ENCODE measurements at regions not wholly inside any gene's neighbourhood (a gene's known extent, or its start where the extent isn't known, plus 50 kb on each side); places are given as distances from the start of the nearest gene placed in this dataset.

GRCh38 chr2:4454907-4455306, 751.5 kb downstream of the DCDC2C start:
- POLR2A ChIA-PET, result no interaction called here
- no peak for DNase-seq (ENCODE audit: low read depth)
- CTCF ChIA-PET, result no interaction called here

GRCh38 chr2:4455486-4456155, 752.2 kb downstream of the DCDC2C start:
- no peaks in the 10 kb centered on the region for H3K27me3 ChIP-seq (ENCODE audit: control insufficient read depth, insufficient read depth, low read length)
- POLR2A ChIA-PET, result no interaction called here
- no peak for TF ChIP-seq CTCF (IDR thresholded peaks at IDR 0.05; ENCODE audit: insufficient read depth, low read depth, low read length)

More at GRCh38 chr2:4454907-4455306, 751.5 kb downstream of the DCDC2C start:
- no peak for TF ChIP-seq CTCF (IDR thresholded peaks at IDR 0.05; ENCODE audit: insufficient read depth, low read depth, low read length)
- Histone ChIP-seq H3K27me3 (ENCODE audit: control insufficient read depth, insufficient read depth, low read length) (no peaks in the 10 kb centered on the region), H3K36me3 (ENCODE audit: control insufficient read depth, insufficient read depth, low read length) (no peaks in the 10 kb centered on the region), H3K4me3 (ENCODE audit: low read depth, low read length) (no peak overlapping the region)

GRCh38 chr2:4464634-4465266, 761.4 kb downstream of the DCDC2C start:
- no peaks in the 10 kb centered on the region for H3K36me3 ChIP-seq (ENCODE audit: control insufficient read depth, insufficient read depth, low read length)
- CTCF ChIA-PET, result no interaction called here
- TF ChIP-seq CTCF (IDR thresholded peaks at IDR 0.05; ENCODE audit: insufficient read depth, low read depth, low read length), result no peak
- no peaks in the 10 kb centered on the region for H3K27me3 ChIP-seq (ENCODE audit: control insufficient read depth, insufficient read depth, low read length)
- H3K4me3 ChIP-seq (ENCODE audit: low read depth, low read length), result no peak overlapping the region
- no peak for DNase-seq (ENCODE audit: low read depth)
- POLR2A ChIA-PET, result no interaction called here

More at GRCh38 chr2:4455486-4456155, 752.2 kb downstream of the DCDC2C start:
- no peaks in the 10 kb centered on the region for H3K36me3 ChIP-seq (ENCODE audit: control insufficient read depth, insufficient read depth, low read length)
- H3K4me3 ChIP-seq (ENCODE audit: low read depth, low read length), result no peak overlapping the region
- CTCF ChIA-PET, result no interaction called here
- no peak for DNase-seq (ENCODE audit: low read depth)

GRCh38 chr2:4465671-4466070, 762.3 kb downstream of the DCDC2C start:
- no peak for TF ChIP-seq CTCF (IDR thresholded peaks at IDR 0.05; ENCODE audit: insufficient read depth, low read depth, low read length)
- ChIA-PET CTCF (no interaction called here), POLR2A (no interaction called here)

GRCh38 chr2:4475618-4476017, 772.2 kb downstream of the DCDC2C start:
- no peak for TF ChIP-seq CTCF (IDR thresholded peaks at IDR 0.05; ENCODE audit: insufficient read depth, low read depth, low read length)
- no peak overlapping the region for H3K4me3 ChIP-seq (ENCODE audit: low read depth, low read length)
- H3K27me3 ChIP-seq (ENCODE audit: control insufficient read depth, insufficient read depth, low read length), result no peaks in the 10 kb centered on the region
- ChIA-PET POLR2A (no interaction called here), CTCF (no interaction called here)
- H3K36me3 ChIP-seq (ENCODE audit: control insufficient read depth, insufficient read depth, low read length), result no peaks in the 10 kb centered on the region
- DNase-seq (ENCODE audit: low read depth), result no peak

More at GRCh38 chr2:4465671-4466070, 762.3 kb downstream of the DCDC2C start:
- no peak for DNase-seq (ENCODE audit: low read depth)
- Histone ChIP-seq H3K4me3 (ENCODE audit: low read depth, low read length) (no peak overlapping the region), H3K27me3 (ENCODE audit: control insufficient read depth, insufficient read depth, low read length) (no peaks in the 10 kb centered on the region), H3K36me3 (ENCODE audit: control insufficient read depth, insufficient read depth, low read length) (no peaks in the 10 kb centered on the region)

Data from BJ (cell line).